OCI-LY7 (cell line): ENCODE measurements at regions not wholly inside any gene's neighbourhood (a gene's known extent, or its start where the extent isn't known, plus 50 kb on each side); places are given as distances from the start of the nearest gene placed in this dataset.

Experiments
- BruUV-seq: library from RNA; stranded (reverse); fragments of 400-500 nt; replicated peaks from 2 replicates; lab custom pipeline; 2021; lab: Mats Ljungman, UMichigan
- CTCF ChIA-PET: fragments of 300-600 bp; sonication (Branson Sonifier 250); formaldehyde crosslinking; loops from one replicate; lab custom pipeline; 2022; ENCODE audit warnings: antibody characterized with exemption; ENCODE audit not compliant: unreplicated experiment; lab: Charles Lee
- POLR2A ChIA-PET: fragments of 300-600 bp; sonication (Branson Sonifier 250); formaldehyde crosslinking; loops from one replicate; lab custom pipeline; 2022; ENCODE audit warnings: antibody characterized with exemption; lab: Charles Lee
- DNase-seq: peaks from one replicate; pipeline ENCODE4 v3.0.0-alpha.2; 2015; ENCODE audit warnings: low spot score
- H2AFZ ChIP-seq: fragments of 200-600 bp; sonication (generic), shearing (Covaris generic); 2 replicates; pipeline ENCODE4 v1.6.1; 2014; ENCODE audit warnings: mild to moderate bottlenecking, antibody characterized with exemption, low read length, moderate library complexity
- H3K27ac ChIP-seq: fragments of 200-600 bp; sonication (generic); 2 replicates; pipeline ENCODE4 v1.5.1; 2014; ENCODE audit warnings: mixed run types, low read depth, mild to moderate bottlenecking, moderate library complexity, low read length, inconsistent platforms; ENCODE audit not compliant: poor library complexity, severe bottlenecking
- H3K36me3 ChIP-seq: fragments of 200-600 bp; sonication (generic); 2 replicates; pipeline ENCODE4 v1.6.1; 2014; ENCODE audit warnings: mild to moderate bottlenecking, antibody characterized with exemption, low read length, moderate library complexity, mixed read lengths; ENCODE audit not compliant: insufficient read depth
- H3K4me1 ChIP-seq: fragments of 200-600 bp; sonication (generic); 2 replicates; pipeline ENCODE4 v1.5.1; 2014; ENCODE audit warnings: mild to moderate bottlenecking, low read length; ENCODE audit not compliant: insufficient read depth, poor library complexity, severe bottlenecking
- H3K4me2 ChIP-seq: fragments of 200-600 bp; sonication (generic); 2 replicates; pipeline ENCODE4 v1.6.1; 2014; ENCODE audit warnings: mild to moderate bottlenecking, low read length
- H3K4me3 ChIP-seq: fragments of 200-600 bp; sonication (generic); 2 replicates; pipeline ENCODE4 v1.5.1; 2014; ENCODE audit warnings: mild to moderate bottlenecking, low read depth, low read length; ENCODE audit not compliant: poor library complexity, severe bottlenecking
- H3K79me2 ChIP-seq: fragments of 200-600 bp; sonication (generic); 2 replicates; pipeline ENCODE4 v1.6.1; 2016; ENCODE audit warnings: low read depth, mild to moderate bottlenecking, low read length, moderate library complexity, mixed read lengths; ENCODE audit not compliant: insufficient read depth
- H3K9me2 ChIP-seq: fragments of 200-600 bp; sonication (generic); 2 replicates; pipeline ENCODE4 v1.6.1; 2016; ENCODE audit warnings: mild to moderate bottlenecking, low read length, mixed read lengths; ENCODE audit not compliant: insufficient read depth
- H3K9me3 ChIP-seq: fragments of 200-600 bp; sonication (generic); 2 replicates; pipeline ENCODE4 v1.6.1; 2014; ENCODE audit warnings: mild to moderate bottlenecking, mixed run types, low read length, mixed read lengths
- H4K20me1 ChIP-seq: fragments of 200-600 bp; sonication (generic); 2 replicates; pipeline ENCODE4 v1.6.1; 2014; ENCODE audit warnings: mild to moderate bottlenecking, antibody characterized with exemption, low read length, moderate library complexity, mixed read lengths; ENCODE audit not compliant: insufficient read depth
- EZH2phosphoT487 ChIP-seq: fragments of 200-600 bp; sonication (generic); IDR thresholded peaks from 2 replicates; pipeline ENCODE4 v1.6.1; 2018; ENCODE audit warnings: low read depth, borderline replicate concordance, mild to moderate bottlenecking, mixed run types, antibody characterized with exemption, low read length, moderate library complexity, mixed read lengths
- intact Hi-C: fragments of 100-400 bp; cut with micrococcal nuclease; formaldehyde crosslinking; loops from one replicate; pipeline ENCODE4 v1.10.0; 2022; ENCODE audit not compliant: unreplicated experiment
- TF ChIP-seq, protein P1 (sequence below): fragments of 200-600 bp; sonication (generic); conservative IDR thresholded peaks from 2 replicates; pipeline ENCODE4 v1.5.1; 2014; ENCODE audit warnings: mild to moderate bottlenecking, antibody characterized with exemption, low read length, moderate library complexity, mixed read lengths

DNA sequence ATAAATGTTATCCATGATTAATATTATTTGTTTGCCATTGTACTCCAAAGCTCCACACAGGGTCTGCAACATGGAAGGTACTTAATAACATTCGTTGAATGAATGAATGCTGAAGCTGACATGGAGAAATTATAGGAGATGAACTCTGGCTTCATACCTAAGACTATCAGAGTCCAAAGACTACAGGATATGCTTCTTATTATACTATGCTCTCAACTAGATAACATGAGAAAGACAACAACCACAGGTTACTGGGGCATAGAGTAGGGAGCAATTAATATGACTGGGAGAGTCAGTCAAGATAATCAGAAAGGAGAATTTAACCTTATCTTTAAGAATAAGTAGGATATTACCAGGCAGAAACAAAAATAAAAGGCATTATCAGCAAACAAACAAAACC, 236.3 kb upstream of the SOX5 start:
- H4K20me1 ChIP-seq: no peaks in the 10 kb centered on the region
- no peak overlapping the region for H3K4me2 ChIP-seq
- no peaks in the 10 kb centered on the region for H3K9me3 ChIP-seq
- H3K4me1 ChIP-seq: no peaks in the 10 kb centered on the region
- H2AFZ ChIP-seq: no peak overlapping the region
- no peaks in the 10 kb centered on the region for H3K79me2 ChIP-seq
- no peaks in the 10 kb centered on the region for H3K9me2 ChIP-seq
- no peak for TF ChIP-seq EZH2phosphoT487
- TF ChIP-seq, protein P1, sequence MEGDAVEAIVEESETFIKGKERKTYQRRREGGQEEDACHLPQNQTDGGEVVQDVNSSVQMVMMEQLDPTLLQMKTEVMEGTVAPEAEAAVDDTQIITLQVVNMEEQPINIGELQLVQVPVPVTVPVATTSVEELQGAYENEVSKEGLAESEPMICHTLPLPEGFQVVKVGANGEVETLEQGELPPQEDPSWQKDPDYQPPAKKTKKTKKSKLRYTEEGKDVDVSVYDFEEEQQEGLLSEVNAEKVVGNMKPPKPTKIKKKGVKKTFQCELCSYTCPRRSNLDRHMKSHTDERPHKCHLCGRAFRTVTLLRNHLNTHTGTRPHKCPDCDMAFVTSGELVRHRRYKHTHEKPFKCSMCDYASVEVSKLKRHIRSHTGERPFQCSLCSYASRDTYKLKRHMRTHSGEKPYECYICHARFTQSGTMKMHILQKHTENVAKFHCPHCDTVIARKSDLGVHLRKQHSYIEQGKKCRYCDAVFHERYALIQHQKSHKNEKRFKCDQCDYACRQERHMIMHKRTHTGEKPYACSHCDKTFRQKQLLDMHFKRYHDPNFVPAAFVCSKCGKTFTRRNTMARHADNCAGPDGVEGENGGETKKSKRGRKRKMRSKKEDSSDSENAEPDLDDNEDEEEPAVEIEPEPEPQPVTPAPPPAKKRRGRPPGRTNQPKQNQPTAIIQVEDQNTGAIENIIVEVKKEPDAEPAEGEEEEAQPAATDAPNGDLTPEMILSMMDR: no peak
- CTCF ChIA-PET: no interaction called here
- no peaks in the 10 kb centered on the region for H3K36me3 ChIP-seq
- no peak overlapping the region for H3K27ac ChIP-seq
- no peak for DNase-seq
- POLR2A ChIA-PET: no interaction called here
- intact Hi-C loops: no loop called here
- BruUV-seq: no TSS peak
- H3K4me3 ChIP-seq: no peak overlapping the region

DNA sequence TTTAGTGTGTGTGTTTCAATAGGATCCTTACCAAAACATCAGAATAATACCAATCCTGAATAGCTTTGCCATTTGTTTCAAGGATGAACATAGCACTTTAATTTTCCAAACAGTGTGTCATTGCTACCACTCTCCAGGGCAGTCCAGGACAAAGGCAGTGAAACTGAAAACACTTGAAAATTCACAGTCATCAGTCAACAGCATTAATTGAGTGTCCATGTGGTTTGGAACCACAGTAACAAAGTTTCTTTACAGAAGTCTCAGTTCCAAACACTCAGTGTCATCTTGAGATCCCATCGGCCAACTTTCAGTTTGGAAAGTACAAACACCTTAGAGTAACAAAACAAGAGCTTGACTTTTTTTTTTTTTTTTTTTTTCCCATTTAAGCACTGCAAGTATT, 228.4 kb upstream of the SOX5 start:
- Histone ChIP-seq H3K9me3 (no peaks in the 10 kb centered on the region), H3K36me3 (no peaks in the 10 kb centered on the region), H3K4me1 (no peaks in the 10 kb centered on the region), H3K79me2 (no peaks in the 10 kb centered on the region), H4K20me1 (no peaks in the 10 kb centered on the region; the same call in 1 of the 2 replicates), H3K4me2 (no peak overlapping the region), H3K4me3 (no peak overlapping the region), H3K27ac (no peak overlapping the region), H2AFZ (no peak overlapping the region), H3K9me2 (no peaks in the 10 kb centered on the region)
- intact Hi-C loops: no loop called here
- no peak for DNase-seq
- ChIA-PET CTCF (no interaction called here), POLR2A (interaction anchor here (0.6 to 1.3 kb wide), 5 partner anchors 9 to 1988 kb away, joined by 3 to 7 read pairs (median 3); no protein-coding TSS in a partner anchor)
- TF ChIP-seq EZH2phosphoT487: no peak
- TF ChIP-seq, protein P1: no peak
- no TSS peak for BruUV-seq

DNA sequence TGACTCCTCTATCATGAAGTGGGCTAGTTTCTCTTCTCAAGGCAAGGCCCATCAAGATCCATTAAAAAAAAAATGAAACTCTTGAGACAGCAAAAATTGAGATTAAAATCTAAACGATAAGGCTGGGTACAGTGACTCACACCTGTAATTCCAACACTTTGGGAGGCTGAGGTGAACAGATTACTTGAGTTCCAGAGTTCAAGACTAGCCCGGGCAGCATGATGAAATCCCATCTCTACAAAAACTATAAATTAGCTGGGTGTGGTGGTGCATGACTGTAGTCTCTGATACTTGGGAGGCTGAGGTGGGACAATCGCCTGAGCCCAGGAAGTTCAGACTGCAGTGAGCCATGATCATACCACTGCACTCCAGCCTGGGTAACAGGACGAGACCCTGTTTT, 226.5 kb upstream of the SOX5 start:
- Histone ChIP-seq H3K4me3 (no peak overlapping the region), H3K36me3 (no peaks in the 10 kb centered on the region), H3K4me1 (no peaks in the 10 kb centered on the region), H3K9me3 (no peaks in the 10 kb centered on the region), H3K27ac (no peak overlapping the region), H4K20me1 (no peaks in the 10 kb centered on the region; the same call in 1 of the 2 replicates), H2AFZ (no peak overlapping the region), H3K79me2 (no peaks in the 10 kb centered on the region), H3K9me2 (no peaks in the 10 kb centered on the region), H3K4me2 (no peak overlapping the region)
- intact Hi-C loops: no loop called here
- ChIA-PET CTCF (no interaction called here), POLR2A (no interaction called here)
- no TSS peak for BruUV-seq
- no peak for DNase-seq
- no peak for TF ChIP-seq EZH2phosphoT487
- TF ChIP-seq, protein P1: no peak
